Skeletal muscle tissue (tissue), 3 donors: ENCODE measurements at regions not wholly inside any gene's neighbourhood (a gene's known extent, or its start where the extent isn't known, plus 50 kb on each side); places are given as distances from the start of the nearest gene placed in this dataset.

Experiments used
- H3K27ac ChIP-seq: one replicate; pipeline ENCODE4 v1.7.0; 2013; ENCODE audit warnings: mild to moderate bottlenecking, low read depth, low read length, inconsistent platforms
- H3K27me3 ChIP-seq, 3 donors: one replicate each; pipeline ENCODE4 v1.7.0; 2013; ENCODE audit warnings: low read length in 3 of 3; ENCODE audit not compliant: control insufficient read depth in 3 of 3, insufficient read depth in 3 of 3
- H3K36me3 ChIP-seq, 3 donors: one replicate each; pipeline ENCODE4 v1.7.0; 2013; ENCODE audit warnings: low read length in 3 of 3; ENCODE audit not compliant: control insufficient read depth in 3 of 3, insufficient read depth in 3 of 3
- H3K4me1 ChIP-seq, 3 donors: one replicate each; pipeline ENCODE4 v1.7.0; 2013; ENCODE audit warnings: low read length in 3 of 3, mild to moderate bottlenecking in 3 of 3; ENCODE audit not compliant: control insufficient read depth in 3 of 3, insufficient read depth in 3 of 3
- H3K4me3 ChIP-seq, 3 donors: one replicate each; pipeline ENCODE4 v1.7.0; 2013; ENCODE audit warnings: low read length in 3 of 3
- H3K9ac ChIP-seq, 3 donors: one replicate each; pipeline ENCODE4 v1.7.0; 2013; ENCODE audit warnings: low read length in 3 of 3, mild to moderate bottlenecking in 3 of 3, moderate library complexity in 2 of 3, low read depth in 1 of 3
- H3K9me3 ChIP-seq, 3 donors: one replicate each; pipeline ENCODE4 v1.7.0; 2013; ENCODE audit warnings: low read length in 3 of 3; ENCODE audit not compliant: control insufficient read depth in 3 of 3
- donor health status: Osteomylitis.

DNA sequence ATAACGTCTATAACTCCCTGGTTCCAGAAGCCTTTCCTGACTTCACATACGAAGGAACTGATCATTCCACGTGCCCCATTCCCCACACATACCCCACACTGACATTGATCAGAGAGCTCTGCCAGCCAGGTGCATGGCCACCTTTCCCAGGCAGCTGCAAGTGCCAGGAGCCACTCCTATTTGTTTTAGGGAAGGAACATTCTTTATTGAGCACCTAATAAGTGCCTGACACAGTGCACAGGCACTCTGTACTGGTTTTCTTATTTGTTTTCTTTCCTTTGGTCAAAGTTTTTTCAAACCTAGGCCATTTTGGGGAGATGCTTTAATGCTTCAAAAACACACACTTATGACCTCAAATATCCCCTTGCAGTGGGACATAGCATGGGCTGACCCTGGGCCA is 50.0 kb downstream of the PITPNM2 start:
- H3K27me3 ChIP-seq = no peaks in the 10 kb centered on the region
- peak overlapping the region in 1 of 3 donors; percentile 3 for H3K9ac ChIP-seq
- H3K27ac ChIP-seq = no peak overlapping the region
- peaks cover 30 to 50% (median 48%) of the 10 kb centered on the region in 3 donors for H3K4me1 ChIP-seq
- no peak overlapping the region for H3K4me3 ChIP-seq
- no peaks in the 10 kb centered on the region for H3K36me3 ChIP-seq
- no peaks in the 10 kb centered on the region for H3K9me3 ChIP-seq

GRCh38 chr12:123100450-123100849 is 50.4 kb downstream of the PITPNM2 start:
- no peak overlapping the region for H3K9ac ChIP-seq
- no peaks in the 10 kb centered on the region for H3K9me3 ChIP-seq
- H3K27ac ChIP-seq = no peak overlapping the region
- H3K36me3 ChIP-seq = no peaks in the 10 kb centered on the region
- no peaks in the 10 kb centered on the region for H3K27me3 ChIP-seq
- no peak overlapping the region for H3K4me3 ChIP-seq
- peaks cover 34 to 52% (median 48%) of the 10 kb centered on the region in 3 donors for H3K4me1 ChIP-seq

- H3K4me1 ChIP-seq = peaks cover 42 to 60% (median 55%) of the 10 kb centered on the region in 3 donors
These were observed 51.2 kb downstream of the PITPNM2 start for GRCh38 chr12:123099560-123100192.

GRCh38 chr12:123098780-123099179 is 52.1 kb downstream of the PITPNM2 start:
- Histone ChIP-seq H3K9me3 (no peaks in the 10 kb centered on the region), H3K4me3 (no peak overlapping the region), H3K27me3 (no peaks in the 10 kb centered on the region), H3K27ac (peak overlapping the region; percentile 90), H3K9ac (peak overlapping the region in 1 of 3 donors; percentile 70), H3K4me1 (peaks cover 51 to 69% (median 64%) of the 10 kb centered on the region in 3 donors), H3K36me3 (no peaks in the 10 kb centered on the region)

More at GRCh38 chr12:123099560-123100192, 51.2 kb downstream of the PITPNM2 start:
- Histone ChIP-seq H3K9ac (no peak overlapping the region), H3K9me3 (no peaks in the 10 kb centered on the region), H3K27me3 (no peaks in the 10 kb centered on the region), H3K4me3 (no peak overlapping the region), H3K27ac (no peak overlapping the region), H3K36me3 (no peaks in the 10 kb centered on the region)

DNA sequence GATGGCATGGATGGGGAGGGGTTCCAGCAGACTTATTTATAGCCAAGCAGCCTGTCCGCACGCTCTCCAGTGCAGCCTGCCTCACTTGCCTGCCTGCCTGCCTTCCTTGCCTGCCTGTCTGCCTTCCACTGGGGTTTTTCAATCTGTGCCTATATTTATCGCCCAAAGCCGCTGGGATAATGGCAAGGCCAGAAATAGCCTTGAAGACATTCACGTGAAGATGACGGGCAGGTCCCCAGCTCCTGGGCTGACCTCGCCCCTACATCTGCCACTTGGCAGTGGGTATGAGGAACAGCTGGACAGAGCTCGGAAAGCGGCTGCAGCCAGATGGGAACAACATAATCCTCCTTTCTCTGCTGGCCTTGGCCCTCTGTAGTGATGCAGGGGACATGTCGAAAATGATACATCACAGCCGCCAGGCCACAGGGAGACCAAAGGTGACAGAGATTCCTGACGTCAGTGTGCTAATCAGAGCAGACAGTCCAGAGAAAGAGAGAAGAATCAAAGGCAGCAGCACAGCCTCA is 53.3 kb downstream of the PITPNM2 start:
- H3K9me3 ChIP-seq = no peaks in the 10 kb centered on the region
- H3K27me3 ChIP-seq = no peaks in the 10 kb centered on the region
- H3K4me3 ChIP-seq = peak overlapping the region in 1 of 3 donors; percentile 13
- H3K4me1 ChIP-seq = peaks cover 58 to 77% (median 72%) of the 10 kb centered on the region in 3 donors
- H3K36me3 ChIP-seq = no peaks in the 10 kb centered on the region
- H3K27ac ChIP-seq = peak overlapping the region; percentile 90
- H3K9ac ChIP-seq = peak overlapping the region; percentile 43 to 76 (median 54)

DNA sequence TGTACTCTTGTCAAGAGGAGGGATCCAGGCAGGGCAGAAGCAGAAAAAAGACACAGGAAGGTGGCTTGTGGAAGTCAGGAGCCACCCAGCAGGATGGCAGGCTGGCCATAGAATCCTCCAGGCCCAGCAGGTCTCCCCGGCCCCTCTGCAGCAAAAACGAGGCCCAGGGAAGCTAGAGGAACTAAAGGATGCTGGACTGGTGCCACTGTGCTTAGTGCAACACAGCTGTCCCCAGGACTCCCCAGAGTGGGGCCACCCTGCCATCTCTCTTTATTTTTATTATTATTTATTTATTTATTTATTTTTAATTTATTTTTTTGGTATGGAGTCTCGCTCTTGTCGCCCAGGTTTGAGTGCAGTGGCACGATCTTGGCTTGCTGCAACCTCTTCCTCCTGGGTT is 54.1 kb downstream of the PITPNM2 start:
- peak overlapping the region in 2 of 3 donors; percentile 14 to 76 for H3K9ac ChIP-seq
- H3K4me3 ChIP-seq = peak overlapping the region in 1 of 3 donors; percentile 9
- H3K27me3 ChIP-seq = no peaks in the 10 kb centered on the region
- H3K27ac ChIP-seq = peak overlapping the region; percentile 90
- no peaks in the 10 kb centered on the region for H3K9me3 ChIP-seq
- H3K4me1 ChIP-seq = peaks cover 58 to 84% (median 72%) of the 10 kb centered on the region in 3 donors
- H3K36me3 ChIP-seq = no peaks in the 10 kb centered on the region

GRCh38 chr12:123096182-123096581 is 54.7 kb downstream of the PITPNM2 start:
- H3K9ac ChIP-seq = peak overlapping the region in 1 of 3 donors; percentile 51
- H3K4me3 ChIP-seq = no peak overlapping the region
- H3K27me3 ChIP-seq = no peaks in the 10 kb centered on the region
- H3K9me3 ChIP-seq = no peaks in the 10 kb centered on the region
- H3K27ac ChIP-seq = peak overlapping the region; percentile 81
- H3K4me1 ChIP-seq = peaks cover 58 to 82% (median 72%) of the 10 kb centered on the region in 3 donors
- no peaks in the 10 kb centered on the region for H3K36me3 ChIP-seq

DNA sequence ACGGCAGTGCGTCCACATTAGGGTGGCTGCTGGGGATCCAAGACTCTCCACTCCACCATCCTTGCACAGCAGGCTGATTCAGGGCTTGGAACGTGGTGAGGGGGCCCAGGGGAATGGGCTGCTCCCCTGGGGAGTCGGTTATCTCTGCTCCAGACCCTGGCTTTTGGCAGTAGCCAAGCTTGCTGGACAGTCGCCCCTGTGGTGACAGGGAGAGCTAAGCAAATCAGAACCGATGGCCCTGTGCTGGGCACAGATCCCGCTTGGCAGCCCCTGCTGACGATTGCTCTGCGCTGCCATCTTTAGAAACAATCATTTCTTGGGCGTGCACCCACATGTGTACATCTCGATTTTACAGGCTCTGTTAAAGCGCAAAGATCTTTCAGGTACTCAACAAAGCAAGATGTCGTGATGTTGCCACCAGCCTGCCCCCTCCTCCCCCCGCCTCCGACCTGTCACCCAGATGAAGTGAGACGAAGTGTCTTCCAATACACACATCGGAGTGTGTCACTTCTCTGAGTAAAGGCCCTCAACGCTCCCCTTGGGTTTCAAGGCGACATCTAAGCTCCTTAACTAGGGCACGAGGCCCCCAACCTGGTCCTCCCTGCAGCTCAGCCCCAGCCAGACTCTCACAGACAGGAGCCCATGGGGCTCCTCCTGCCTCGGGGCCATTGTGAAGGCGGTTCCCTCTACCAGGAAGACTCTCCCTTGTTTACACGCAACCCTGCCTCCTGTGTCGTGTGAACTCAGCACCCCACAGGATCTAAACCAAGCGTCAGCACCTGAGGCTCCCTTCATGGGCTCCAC is 55.6 kb downstream of the PITPNM2 start:
- H3K27ac ChIP-seq = peak overlapping the region; percentile 81
- no peaks in the 10 kb centered on the region for H3K9me3 ChIP-seq
- peak overlapping the region; percentile 45 to 68 (median 47) for H3K9ac ChIP-seq
- no peaks in the 10 kb centered on the region for H3K36me3 ChIP-seq
- peak overlapping the region in 2 of 3 donors; percentile 10 to 29 for H3K4me3 ChIP-seq
- peaks cover 58 to 80% (median 69%) of the 10 kb centered on the region in 3 donors for H3K4me1 ChIP-seq
- no peaks in the 10 kb centered on the region for H3K27me3 ChIP-seq

- Histone ChIP-seq H3K9me3 (no peaks in the 10 kb centered on the region), H3K36me3 (no peaks in the 10 kb centered on the region), H3K4me1 (peaks cover 58 to 74% (median 67%) of the 10 kb centered on the region in 3 donors), H3K4me3 (peak overlapping the region; percentile 10 to 52 (median 35)), H3K27me3 (no peaks in the 10 kb centered on the region), H3K9ac (peak overlapping the region; percentile 45 to 68 (median 47)), H3K27ac (peak overlapping the region; percentile 81)
These were observed 56.4 kb downstream of the PITPNM2 start for GRCh38 chr12:123094349-123095077.
